GM12874 (cell line): ENCODE measurements at regions not wholly inside any gene's neighbourhood (a gene's known extent, or its start where the extent isn't known, plus 50 kb on each side); places are given as distances from the start of the nearest gene placed in this dataset.

Experiments
- CTCF ChIP-seq: IDR thresholded peaks from 2 replicates; pipeline ENCODE4 v1.5.1; 2011; ENCODE audit warnings: low read depth, mild to moderate bottlenecking, control low read depth, low read length, moderate library complexity; ENCODE audit not compliant: insufficient read depth

- no peak for TF ChIP-seq CTCF
Measured at GRCh38 chr5:106254784-106255183, 1416.0 kb downstream of the EFNA5 start.

GRCh38 chr5:106241409-106241808 lies 1429.3 kb downstream of the EFNA5 start:
- no peak for TF ChIP-seq CTCF

- no peak for TF ChIP-seq CTCF
Measured at GRCh38 chr5:106205916-106206571, 1464.7 kb downstream of the EFNA5 start.

- TF ChIP-seq CTCF = no peak
Measured at GRCh38 chr5:106202035-106202434, 1468.7 kb downstream of the EFNA5 start.

- TF ChIP-seq CTCF = no peak
Measured at GRCh38 chr5:106200971-106201370, 1469.8 kb downstream of the EFNA5 start.

GRCh38 chr5:106195679-106196474 lies 1474.9 kb downstream of the EFNA5 start:
- TF ChIP-seq CTCF = no peak

- TF ChIP-seq CTCF = no peak
Measured at GRCh38 chr5:106189121-106189809, 1481.5 kb downstream of the EFNA5 start.
